SH-SY5Y (cell line): ENCODE measurements at regions not wholly inside any gene's neighbourhood (a gene's known extent, or its start where the extent isn't known, plus 50 kb on each side); places are given as distances from the start of the nearest gene placed in this dataset.

Experiments
- GATA2 ChIP-seq: IDR thresholded peaks from 2 replicates; pipeline ENCODE4 v1.6.1; 2011; ENCODE audit warnings: mild to moderate bottlenecking, low read depth, low read length
- GATA3 ChIP-seq: IDR thresholded peaks from 2 replicates; pipeline ENCODE4 v1.6.1; 2011; ENCODE audit warnings: low read depth, mild to moderate bottlenecking, low read length, moderate library complexity

- TF ChIP-seq GATA2 = no peak
- no peak for TF ChIP-seq GATA3
These were observed 146.0 kb upstream of the SERPINE2 start for GRCh38 chr2:224185023-224185601.
